T1000 (cell line): ENCODE measurements at regions not wholly inside any gene's neighbourhood (a gene's known extent, or its start where the extent isn't known, plus 50 kb on each side); places are given as distances from the start of the nearest gene placed in this dataset.
A peak's percentile ranks its signal among the peaks of the same experiment; 100 is the strongest.

Experiments used
- DNase-seq: peaks from one replicate; lab custom pipeline; 2025; ENCODE audit warnings: mixed read lengths; lab: John Stamatoyannopoulos, UW

- DNase-seq = no peak
Observed at GRCh38 chr22:20654343-20655208, 119.3 kb upstream of the SERPIND1 start.

- no peak for DNase-seq
Observed at GRCh38 chr22:20655623-20656022, 118.3 kb upstream of the SERPIND1 start.

- peak; percentile 59 for DNase-seq
Observed at GRCh38 chr22:20656516-20656901, 117.4 kb upstream of the SERPIND1 start.

GRCh38 chr22:20656902-20657836 lies 116.7 kb upstream of the SERPIND1 start:
- peak; percentile 59 for DNase-seq
